DND-41 (cell line): ENCODE measurements at regions not wholly inside any gene's neighbourhood (a gene's known extent, or its start where the extent isn't known, plus 50 kb on each side); places are given as distances from the start of the nearest gene placed in this dataset.

Experiments
- ATAC-seq: fragments of 200-7000 bp; cut with Tn5 transposase; 3 replicates; pipeline ENCODE4 v1.9.1; 2021; ENCODE audit warnings: low read depth; ENCODE audit not compliant: insufficient read depth
- DNase-seq: peaks from one replicate; pipeline ENCODE4 v3.0.0-alpha.2; 2020
- H2AFZ ChIP-seq: 2 replicates; pipeline ENCODE4 v1.6.0; 2012; ENCODE audit warnings: low read depth, low read length
- H3K27ac ChIP-seq: 2 replicates; pipeline ENCODE4 v1.5.1; 2012; ENCODE audit warnings: low read length, inconsistent platforms
- H3K27me3 ChIP-seq: fragments of 200-600 bp; sonication (generic); 2 replicates; pipeline ENCODE4 v1.6.0; 2012; ENCODE audit warnings: low read length, mild to moderate bottlenecking, inconsistent platforms; ENCODE audit not compliant: insufficient read depth, poor library complexity
- H3K36me3 ChIP-seq: 2 replicates; pipeline ENCODE4 v1.5.1; 2012; ENCODE audit warnings: low read length, inconsistent platforms; ENCODE audit not compliant: insufficient read depth
- H3K4me1 ChIP-seq: 2 replicates; pipeline ENCODE4 v1.5.1; 2012; ENCODE audit warnings: mild to moderate bottlenecking, low read length; ENCODE audit not compliant: insufficient read depth
- H3K4me2 ChIP-seq: 2 replicates; pipeline ENCODE4 v1.6.0; 2012; ENCODE audit warnings: mild to moderate bottlenecking, moderate library complexity, low read length, inconsistent platforms; ENCODE audit not compliant: insufficient read depth
- H3K4me3 ChIP-seq, 2 experiments: fragments of 200-600 bp in 1 of 2; shearing (Covaris generic) in 1 of 2; 2 replicates each; pipeline ENCODE4 v1.5.1; 2012 to 2016; ENCODE audit warnings: inconsistent platforms in 2 of 2, low read length in 2 of 2, mild to moderate bottlenecking in 2 of 2, low read depth in 1 of 2, moderate library complexity in 1 of 2
- H3K79me2 ChIP-seq: 2 replicates; pipeline ENCODE4 v1.6.0; 2012; ENCODE audit warnings: low read length, inconsistent platforms; ENCODE audit not compliant: insufficient read depth
- H3K9ac ChIP-seq: 2 replicates; pipeline ENCODE4 v1.6.0; 2012; ENCODE audit warnings: low read depth, mild to moderate bottlenecking, inconsistent platforms, low read length, moderate library complexity
- H3K9me3 ChIP-seq: 2 replicates; pipeline ENCODE4 v1.5.1; 2012; ENCODE audit warnings: low read length, moderate library complexity, mild to moderate bottlenecking, inconsistent platforms; ENCODE audit not compliant: insufficient read depth, severe bottlenecking
- H4K20me1 ChIP-seq: 2 replicates; pipeline ENCODE4 v1.6.0; 2012; ENCODE audit warnings: low read length; ENCODE audit not compliant: insufficient read depth
- CTCF ChIP-seq: IDR thresholded peaks from 2 replicates; pipeline ENCODE4 v1.5.1; 2012; ENCODE audit warnings: borderline replicate concordance, low read length, moderate library complexity, mild to moderate bottlenecking; ENCODE audit not compliant: poor library complexity, severe bottlenecking; ENCODE audit errors: extremely low read depth
- EZH2 ChIP-seq: IDR thresholded peaks from 3 replicates; pipeline ENCODE4 v1.6.1; 2012; ENCODE audit warnings: borderline replicate concordance, low read depth, mild to moderate bottlenecking, moderate library complexity, low read length, inconsistent platforms; ENCODE audit not compliant: severe bottlenecking

GRCh38 chr22:26994801-26995200 lies 337.4 kb downstream of the MIAT start:
- Histone ChIP-seq H3K9ac (no peak overlapping the region), H3K27ac (no peak overlapping the region), H4K20me1 (no peaks in the 10 kb centered on the region; the same call in 1 of the 2 replicates), H3K4me2 (no peak overlapping the region), H3K36me3 (no peaks in the 10 kb centered on the region), H3K4me3 (no peak overlapping the region), H3K9me3 (no peaks in the 10 kb centered on the region), H3K27me3 (no peaks in the 10 kb centered on the region), H3K4me1 (no peaks in the 10 kb centered on the region), H2AFZ (no peak overlapping the region), H3K79me2 (no peaks in the 10 kb centered on the region)
- no peak for DNase-seq
- no peak for TF ChIP-seq EZH2
- TF ChIP-seq CTCF, result no peak
- ATAC-seq, result no peak

- ATAC-seq (no peak), DNase-seq (no peak)
- Histone ChIP-seq H3K4me1 (no peaks in the 10 kb centered on the region), H3K9ac (no peak overlapping the region), H3K27me3 (no peaks in the 10 kb centered on the region), H2AFZ (no peak overlapping the region), H4K20me1 (no peaks in the 10 kb centered on the region), H3K27ac (no peak overlapping the region), H3K9me3 (no peaks in the 10 kb centered on the region), H3K4me2 (no peak overlapping the region), H3K79me2 (no peaks in the 10 kb centered on the region), H3K4me3 (no peak overlapping the region), H3K36me3 (no peaks in the 10 kb centered on the region)
- TF ChIP-seq EZH2 (no peak), CTCF (no peak)
Observed at GRCh38 chr22:26995235-26995634, 337.8 kb downstream of the MIAT start.

- Histone ChIP-seq H3K36me3 (no peaks in the 10 kb centered on the region), H3K79me2 (no peaks in the 10 kb centered on the region), H3K27me3 (no peaks in the 10 kb centered on the region), H3K9me3 (no peaks in the 10 kb centered on the region), H3K27ac (no peak overlapping the region), H4K20me1 (no peaks in the 10 kb centered on the region), H2AFZ (no peak overlapping the region), H3K4me1 (no peaks in the 10 kb centered on the region), H3K4me2 (no peak overlapping the region), H3K9ac (no peak overlapping the region), H3K4me3 (no peak overlapping the region)
- no peak for TF ChIP-seq EZH2
- TF ChIP-seq CTCF, result no peak
- ATAC-seq (no peak), DNase-seq (no peak)
Observed at GRCh38 chr22:26996154-26996553, 338.8 kb downstream of the MIAT start.

GRCh38 chr22:26998129-26998528 lies 340.7 kb downstream of the MIAT start:
- no peaks in the 10 kb centered on the region for H3K27me3 ChIP-seq
- no peak for ATAC-seq
- no peak overlapping the region for H3K27ac ChIP-seq
- TF ChIP-seq EZH2, result no peak
- TF ChIP-seq CTCF, result no peak
- H3K9me3 ChIP-seq, result no peaks in the 10 kb centered on the region
- H2AFZ ChIP-seq, result no peak overlapping the region
- DNase-seq, result no peak
- no peaks in the 10 kb centered on the region for H3K36me3 ChIP-seq
- H3K9ac ChIP-seq, result no peak overlapping the region
- H3K4me2 ChIP-seq, result no peak overlapping the region
- H3K79me2 ChIP-seq, result no peaks in the 10 kb centered on the region
- no peaks in the 10 kb centered on the region for H4K20me1 ChIP-seq
- H3K4me1 ChIP-seq, result no peaks in the 10 kb centered on the region
- H3K4me3 ChIP-seq, result no peak overlapping the region
